IMR-90 (cell line): ENCODE measurements at regions not wholly inside any gene's neighbourhood (a gene's known extent, or its start where the extent isn't known, plus 50 kb on each side); places are given as distances from the start of the nearest gene placed in this dataset.

Experiments
- ATAC-seq: fragments of 200-7000 bp; cut with Tn5 transposase; 2 replicates; pipeline ENCODE4 v1.9.1; 2020; ENCODE audit warnings: low read depth, mild to moderate bottlenecking, moderate library complexity
- BruUV-seq: library from RNA; stranded (reverse); fragments of 400-500 nt; replicated peaks from 2 replicates; lab custom pipeline; 2021; lab: Mats Ljungman, UMichigan
- CTCF ChIA-PET: fragments of 300-600 bp; formaldehyde crosslinking; extraction: SDS; loops from one replicate; lab custom pipeline; 2021; ENCODE audit warnings: antibody characterized with exemption; lab: Yijun Ruan, JAX
- POLR2A ChIA-PET: fragments of 300-600 bp; sonication (Branson Sonifier 250); formaldehyde crosslinking; loops from one replicate; lab custom pipeline; 2022; ENCODE audit warnings: antibody characterized with exemption; ENCODE audit not compliant: unreplicated experiment; lab: Charles Lee
- DNase-seq: peaks from one replicate; pipeline ENCODE4 v3.0.0; 2013
- H2AFZ ChIP-seq: replicated peaks from 2 replicates; pipeline ENCODE3; 2013; ENCODE audit warnings: low read length, mild to moderate bottlenecking; ENCODE audit not compliant: poor library complexity
- H2AK5ac ChIP-seq: 2 replicates; pipeline ENCODE4 v1.6.1; 2013; ENCODE audit warnings: low read depth, low read length, inconsistent platforms
- H2AK9ac ChIP-seq: replicated peaks from 2 replicates; pipeline ENCODE3; 2013; ENCODE audit warnings: mild to moderate bottlenecking, low read depth, low read length, moderate library complexity; ENCODE audit not compliant: poor library complexity
- H2BK120ac ChIP-seq: 2 replicates; pipeline ENCODE4 v1.6.1; 2013; ENCODE audit warnings: low read depth, low read length, inconsistent platforms
- H2BK15ac ChIP-seq: 3 replicates; pipeline ENCODE4 v1.6.1; 2013; ENCODE audit warnings: low read depth, low read length, inconsistent platforms
- H2BK20ac ChIP-seq: 2 replicates; pipeline ENCODE4 v1.6.1; 2013; ENCODE audit warnings: low read depth, mild to moderate bottlenecking, inconsistent platforms, low read length, moderate library complexity
- H2BK5ac ChIP-seq: 2 replicates; pipeline ENCODE4 v1.6.1; 2013; ENCODE audit warnings: mild to moderate bottlenecking, low read depth, low read length, inconsistent platforms; ENCODE audit not compliant: poor library complexity, severe bottlenecking
- H3K14ac ChIP-seq: replicated peaks from 2 replicates; pipeline ENCODE4 v1.6.1; 2013; ENCODE audit warnings: low read depth, low read length, inconsistent platforms
- H3K18ac ChIP-seq: 2 replicates; pipeline ENCODE4 v1.6.1; 2013; ENCODE audit warnings: low read depth, low read length, control low read depth
- H3K23ac ChIP-seq: 2 replicates; pipeline ENCODE4 v1.6.1; 2013; ENCODE audit warnings: low read depth, low read length, inconsistent platforms
- H3K27ac ChIP-seq: 2 replicates; pipeline ENCODE4 v1.5.1; 2013; ENCODE audit warnings: mild to moderate bottlenecking, control low read depth, low read length; ENCODE audit not compliant: insufficient read depth
- H3K27me3 ChIP-seq: 2 replicates; pipeline ENCODE4 v1.6.1; 2013; ENCODE audit warnings: low read length; ENCODE audit not compliant: control insufficient read depth, insufficient read depth
- H3K36me3 ChIP-seq: 2 replicates; pipeline ENCODE4 v1.6.1; 2013; ENCODE audit warnings: low read length, mixed read lengths; ENCODE audit not compliant: control insufficient read depth, insufficient read depth
- H3K4ac ChIP-seq: 2 replicates; pipeline ENCODE4 v1.6.1; 2013; ENCODE audit warnings: low read depth, low read length, inconsistent platforms
- H3K4me1 ChIP-seq: 2 replicates; pipeline ENCODE4 v1.6.1; 2013; ENCODE audit warnings: low read length, mixed read lengths; ENCODE audit not compliant: control insufficient read depth, insufficient read depth
- H3K4me2 ChIP-seq: 2 replicates; pipeline ENCODE4 v1.6.1; 2013; ENCODE audit warnings: low read depth, mild to moderate bottlenecking, control low read depth, low read length, moderate library complexity
- H3K4me3 ChIP-seq: 2 replicates; pipeline ENCODE4 v1.5.1; 2013; ENCODE audit warnings: low read depth, mild to moderate bottlenecking, control low read depth, low read length, moderate library complexity; ENCODE audit not compliant: insufficient read depth
- H3K56ac ChIP-seq: 2 replicates; pipeline ENCODE4 v1.6.1; 2013; ENCODE audit warnings: low read length, inconsistent platforms; ENCODE audit not compliant: insufficient read depth; ENCODE audit errors: extremely low read depth
- H3K79me1 ChIP-seq, 2 experiments: 2 replicates each; pipeline ENCODE4 v1.6.1; 2013; ENCODE audit warnings: low read length in 2 of 2, inconsistent platforms in 1 of 2, low read depth in 1 of 2
- H3K9ac ChIP-seq: 2 replicates; pipeline ENCODE4 v1.6.1; 2013; ENCODE audit warnings: low read depth, low read length, control low read depth
- H3K9me1 ChIP-seq: 2 replicates; pipeline ENCODE4 v1.6.1; 2013; ENCODE audit warnings: low read length, inconsistent platforms; ENCODE audit not compliant: insufficient read depth
- H3K9me3 ChIP-seq: 2 replicates; pipeline ENCODE4 v1.6.1; 2013; ENCODE audit warnings: low read length; ENCODE audit not compliant: control insufficient read depth, insufficient read depth
- H4K20me1 ChIP-seq: 2 replicates; pipeline ENCODE4 v1.6.1; 2013; ENCODE audit warnings: low read length, inconsistent platforms; ENCODE audit not compliant: insufficient read depth
- H4K5ac ChIP-seq: 2 replicates; pipeline ENCODE4 v1.6.1; 2013; ENCODE audit warnings: mild to moderate bottlenecking, low read depth, low read length, control low read depth
- H4K8ac ChIP-seq, 2 experiments: 2 replicates each; pipeline ENCODE4 v1.6.1; 2013; ENCODE audit warnings: low read depth in 2 of 2, low read length in 2 of 2, control low read depth in 1 of 2, inconsistent platforms in 1 of 2
- H4K91ac ChIP-seq: 2 replicates; pipeline ENCODE4 v1.6.1; 2013; ENCODE audit warnings: low read depth, low read length, inconsistent platforms; ENCODE audit not compliant: insufficient read depth
- BHLHE40 ChIP-seq: fragments of 150-350 bp; IDR thresholded peaks from 2 replicates; pipeline ENCODE4 v1.6.1; 2016; ENCODE audit warnings: mild to moderate bottlenecking, low read depth, low read length
- CEBPB ChIP-seq: IDR thresholded peaks from 2 replicates; pipeline ENCODE4 v1.6.1; 2012; ENCODE audit warnings: low read depth, low read length, improper control_type of control experiment
- CTCF ChIP-seq: conservative IDR thresholded peaks from 2 replicates; pipeline ENCODE4 v1.5.1; 2012; ENCODE audit warnings: mild to moderate bottlenecking, low read depth, low read length, improper control_type of control experiment
- ELK1 ChIP-seq: fragments of 150-350 bp; IDR thresholded peaks from 2 replicates; pipeline ENCODE4 v1.6.1; 2016; ENCODE audit warnings: low read depth, mild to moderate bottlenecking, low read length, moderate library complexity, borderline replicate concordance
- FOS ChIP-seq: fragments of 150-350 bp; IDR thresholded peaks from 2 replicates; pipeline ENCODE4 v1.6.1; 2016; ENCODE audit warnings: low read depth, low read length
- MAFK ChIP-seq: IDR thresholded peaks from 2 replicates; pipeline ENCODE4 v1.6.1; 2012; ENCODE audit warnings: low read depth, low read length, improper control_type of control experiment
- MAZ ChIP-seq: IDR thresholded peaks from 2 replicates; pipeline ENCODE4 v1.6.1; 2012; ENCODE audit warnings: low read depth, mild to moderate bottlenecking, low read length, improper control_type of control experiment, moderate library complexity, borderline replicate concordance
- MXI1 ChIP-seq: IDR thresholded peaks from 2 replicates; pipeline ENCODE4 v1.6.1; 2012; ENCODE audit warnings: low read depth, mild to moderate bottlenecking, low read length, moderate library complexity, borderline replicate concordance
- POLR2A ChIP-seq: IDR thresholded peaks from 2 replicates; pipeline ENCODE4 v1.6.1; 2012; ENCODE audit warnings: mild to moderate bottlenecking, low read depth, low read length
- RAD21 ChIP-seq: IDR thresholded peaks from 2 replicates; pipeline ENCODE4 v1.6.1; 2012; ENCODE audit warnings: low read length, improper control_type of control experiment
- RCOR1 ChIP-seq: IDR thresholded peaks from 2 replicates; pipeline ENCODE4 v1.6.1; 2012; ENCODE audit warnings: mild to moderate bottlenecking, low read length, improper control_type of control experiment; ENCODE audit not compliant: insufficient replicate concordance
- RFX5 ChIP-seq: IDR thresholded peaks from 2 replicates; pipeline ENCODE4 v1.8.0; 2012; ENCODE audit warnings: low read depth, mild to moderate bottlenecking, low read length, moderate library complexity
- SMC3 ChIP-seq: fragments of 150-350 bp; IDR thresholded peaks from 2 replicates; pipeline ENCODE4 v1.6.1; 2016; ENCODE audit warnings: low read depth, mild to moderate bottlenecking, antibody characterized with exemption, low read length, moderate library complexity
- USF2 ChIP-seq: fragments of 150-350 bp; IDR thresholded peaks from 2 replicates; pipeline ENCODE4 v1.6.1; 2017; ENCODE audit warnings: mild to moderate bottlenecking, antibody characterized with exemption, low read length, low read depth
- WGBS, 2 experiments: methylation state at CpG; one replicate each; pipeline versions ENCODE4 v1.1.5 to v1.1.7; 2013; ENCODE audit warnings: missing lambda C conversion rate in 2 of 2; ENCODE audit not compliant: insufficient read length in 1 of 2; ENCODE audit errors: extremely low coverage in 2 of 2; 5-methylcytosine and 5-hydroxymethylcytosine counted together
- dilution Hi-C: fragments of 300-500 bp; cut with HindIII; formaldehyde crosslinking; loops from one replicate; pipeline ENCODE4 v1.14.3; 2018; ENCODE audit warnings: low sequenced_read_pairs; ENCODE audit not compliant: unreplicated experiment
- in situ Hi-C: fragments of 300-500 bp; cut with MboI; formaldehyde crosslinking; loops from 3 replicates; pipeline ENCODE4 v1.14.3; 2019; ENCODE audit warnings: low sequenced_read_pairs, inconsistent platforms, mixed read lengths
- intact Hi-C: fragments of 100-400 bp; cut with micrococcal nuclease; formaldehyde crosslinking; loops from 2 replicates; pipeline ENCODE4 v1.10.0; 2022

GRCh38 chr6:1116149-1116548 lies 195.7 kb upstream of the FOXQ1 start:
- no TSS peak for BruUV-seq
- 63% methylated on average over 2 of the region's 3 CpGs; no CpG with 5 or more reads in 1 of the 2 experiments for whole genome bisulfite sequencing, 2 experiments

More at GRCh38 chr6:1116149-1116548, 195.7 kb upstream of the FOXQ1 start:
- Histone ChIP-seq H4K8ac (no peak overlapping the region), H2BK120ac (no peak overlapping the region), H3K9ac (no peak overlapping the region), H2AK9ac (no peak overlapping the region), H3K18ac (no peak overlapping the region), H3K56ac (no peak overlapping the region), H4K20me1 (no peaks in the 10 kb centered on the region), H3K9me3 (no peaks in the 10 kb centered on the region), H2BK15ac (no peak overlapping the region), H4K5ac (no peak overlapping the region), H3K9me1 (no peaks in the 10 kb centered on the region), H2AFZ (no peak overlapping the region), H3K23ac (no peak overlapping the region), H3K27me3 (peaks cover 5% of the 10 kb centered on the region), H3K4ac (no peak overlapping the region), H3K79me1 (no peaks in the 10 kb centered on the region), H4K91ac (no peak overlapping the region), H3K4me2 (no peak overlapping the region), H3K14ac (no peak overlapping the region), H2BK5ac (no peak overlapping the region), H3K36me3 (no peaks in the 10 kb centered on the region), H2AK5ac (no peak overlapping the region), H3K27ac (no peak overlapping the region), H3K4me3 (no peak overlapping the region), H3K4me1 (peaks cover 2% of the 10 kb centered on the region; the same call in 1 of the 2 replicates), H2BK20ac (no peak overlapping the region)
- no peak for TF ChIP-seq FOS
- no peak for TF ChIP-seq RAD21
- no peak for TF ChIP-seq POLR2A
- no peak for TF ChIP-seq MXI1
- TF ChIP-seq SMC3, result no peak
- no peak for TF ChIP-seq USF2
- TF ChIP-seq BHLHE40, result no peak
- TF ChIP-seq MAZ, result no peak
- TF ChIP-seq CEBPB, result no peak
- no peak for TF ChIP-seq RCOR1
- TF ChIP-seq RFX5, result no peak
- TF ChIP-seq ELK1, result no peak
- TF ChIP-seq CTCF, result no peak
- TF ChIP-seq MAFK, result no peak
- CTCF ChIA-PET, result interaction anchor here (1.6 kb wide), 1 partner anchor 10 kb away, joined by 5 read pairs; no protein-coding TSS in a partner anchor
- dilution Hi-C loops, result no loop called here
- intact Hi-C loops, result no loop called here
- POLR2A ChIA-PET, result no interaction called here
- DNase-seq, result no peak
- in situ Hi-C loops, result no loop called here
- ATAC-seq, result no peak
